ENCODE measurements at regions not wholly inside any gene's neighbourhood (a gene's known extent, or its start where the extent isn't known, plus 50 kb on each side); places are given as distances from the start of the nearest gene placed in this dataset.

- TF ChIP-seq CTCF (conservative IDR thresholded peaks at IDR 0.05) (no peak), ZFX (IDR thresholded peaks at IDR 0.05) (no peak)
These were observed 114.7 kb upstream of the OTOS start for GRCh38 chr2:240255165-240255491.

All from C4-2B (cell line).